GM18505 (cell line): ENCODE measurements at regions not wholly inside any gene's neighbourhood (a gene's known extent, or its start where the extent isn't known, plus 50 kb on each side); places are given as distances from the start of the nearest gene placed in this dataset.

ENCODE experiments used
- ATAC-seq: cut with Tn5 transposase; IDR thresholded peaks from one replicate; pipeline ENCODE4 v1.9.1; 2021; ENCODE audit not compliant: unreplicated experiment
- POLR2A ChIP-seq: IDR thresholded peaks from 4 replicates; pipeline ENCODE4 v1.6.1; 2011; ENCODE audit warnings: borderline replicate concordance; ENCODE audit not compliant: insufficient read depth, insufficient read length; ENCODE audit errors: extremely low read depth

- no peak for ATAC-seq
- no peak for TF ChIP-seq POLR2A
Measured at GRCh38 chr5:159525117-159525516, 194.8 kb upstream of the IL12B start.

- no peak for TF ChIP-seq POLR2A
- no peak for ATAC-seq
Measured at GRCh38 chr5:159527546-159528254, 197.4 kb upstream of the IL12B start.

- ATAC-seq = no peak
- TF ChIP-seq POLR2A = no peak
Measured at GRCh38 chr5:159531554-159532105, 201.3 kb upstream of the IL12B start.

- TF ChIP-seq POLR2A = no peak
- ATAC-seq = no peak
Measured at GRCh38 chr5:159533197-159533596, 202.9 kb upstream of the IL12B start.

GRCh38 chr5:159536166-159536565, 205.9 kb upstream of the IL12B start:
- no peak for TF ChIP-seq POLR2A
- ATAC-seq = no peak

- no peak for TF ChIP-seq POLR2A
- no peak for ATAC-seq
Measured at GRCh38 chr5:159536646-159537045, 206.4 kb upstream of the IL12B start.

- ATAC-seq = no peak
- no peak for TF ChIP-seq POLR2A
Measured at GRCh38 chr5:159539678-159540077, 209.4 kb upstream of the IL12B start.

- TF ChIP-seq POLR2A = no peak
- no peak for ATAC-seq
Measured at GRCh38 chr5:159543326-159543725, 213.0 kb upstream of the IL12B start.

- no peak for ATAC-seq
- no peak for TF ChIP-seq POLR2A
Measured at GRCh38 chr5:159545156-159545555, 214.9 kb upstream of the IL12B start.

- TF ChIP-seq POLR2A = no peak
- no peak for ATAC-seq
Measured at GRCh38 chr5:159547466-159548195, 217.3 kb upstream of the IL12B start.

GRCh38 chr5:159548517-159548916, 218.2 kb upstream of the IL12B start:
- ATAC-seq = no peak
- no peak for TF ChIP-seq POLR2A

- ATAC-seq = no peak
- no peak for TF ChIP-seq POLR2A
Measured at GRCh38 chr5:159549046-159549445, 218.8 kb upstream of the IL12B start.

- ATAC-seq = no peak
- TF ChIP-seq POLR2A = no peak
Measured at GRCh38 chr5:159550951-159551350, 220.7 kb upstream of the IL12B start.

- no peak for TF ChIP-seq POLR2A
- ATAC-seq = no peak
Measured at GRCh38 chr5:159552751-159553150, 222.5 kb upstream of the IL12B start.
